ENCODE measurements at regions not wholly inside any gene's neighbourhood (a gene's known extent, or its start where the extent isn't known, plus 50 kb on each side); places are given as distances from the start of the nearest gene placed in this dataset.
"Not testable (repeated sequence)": the region's sequence is repeated elsewhere in the genome, so short reads cannot be mapped to it uniquely, and the experiment has no call there.

- in situ Hi-C loops (cut with MboI; ENCODE audit: low pct_unique_long_range_greater_than_20kb, low sequenced_read_pairs), result no loop called here
- DNase-seq, result no peak
These were observed 181.5 kb downstream of the CWF19L2 start for GRCh38 chr11:107276077-107276476.

DNA sequence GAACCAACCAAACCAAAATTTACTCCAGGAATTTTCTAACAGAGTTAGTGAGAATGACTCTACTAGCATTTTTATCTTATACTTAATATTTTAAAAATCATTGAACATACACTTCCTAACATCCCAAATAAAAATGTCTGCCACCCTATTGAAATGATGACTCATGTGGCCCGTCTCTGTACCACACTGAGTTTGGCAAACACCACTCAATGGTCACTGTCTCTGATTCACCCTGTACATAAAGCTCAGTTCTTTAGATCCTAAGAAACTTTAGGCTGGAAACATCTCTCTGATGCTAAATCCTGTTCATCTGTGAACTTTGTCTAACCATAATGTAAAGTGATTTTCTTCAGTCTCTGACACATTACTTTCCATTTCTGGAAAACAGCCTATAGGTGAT is 182.0 kb downstream of the CWF19L2 start:
- no peak for DNase-seq
- in situ Hi-C loops (cut with MboI; ENCODE audit: low pct_unique_long_range_greater_than_20kb, low sequenced_read_pairs), result no loop called here

GRCh38 chr11:107274138-107274537 is 183.5 kb downstream of the CWF19L2 start:
- no peak for DNase-seq
- in situ Hi-C loops (cut with MboI; ENCODE audit: low pct_unique_long_range_greater_than_20kb, low sequenced_read_pairs), result no loop called here

DNA sequence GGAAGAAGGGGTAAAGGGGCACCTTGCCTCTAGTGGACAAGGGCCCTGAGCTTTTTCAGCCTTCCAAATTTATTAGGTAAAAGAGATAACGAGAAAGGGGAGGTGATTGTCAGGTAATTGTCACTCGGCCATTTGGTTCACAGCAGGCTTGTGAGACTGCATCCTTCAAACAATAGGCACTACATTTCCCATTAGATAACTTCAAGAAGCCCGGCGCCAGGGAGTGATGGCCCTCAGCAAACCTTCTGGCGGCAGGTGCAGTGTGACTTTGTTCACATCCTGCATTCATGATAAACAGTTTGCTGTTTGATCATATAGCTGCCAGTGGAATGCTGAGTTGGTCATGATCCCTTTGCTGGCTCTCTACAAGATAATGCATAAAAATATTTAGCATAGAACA is 185.1 kb downstream of the CWF19L2 start:
- in situ Hi-C loops (cut with MboI; ENCODE audit: low pct_unique_long_range_greater_than_20kb, low sequenced_read_pairs), result no loop called here

GRCh38 chr11:107271425-107271824 is 186.2 kb downstream of the CWF19L2 start:
- in situ Hi-C loops (cut with MboI; ENCODE audit: low pct_unique_long_range_greater_than_20kb, low sequenced_read_pairs), result no loop called here
- DNase-seq, result no peak

More for the DNA sequence above, 185.1 kb downstream of the CWF19L2 start:
- no peak for DNase-seq

DNA sequence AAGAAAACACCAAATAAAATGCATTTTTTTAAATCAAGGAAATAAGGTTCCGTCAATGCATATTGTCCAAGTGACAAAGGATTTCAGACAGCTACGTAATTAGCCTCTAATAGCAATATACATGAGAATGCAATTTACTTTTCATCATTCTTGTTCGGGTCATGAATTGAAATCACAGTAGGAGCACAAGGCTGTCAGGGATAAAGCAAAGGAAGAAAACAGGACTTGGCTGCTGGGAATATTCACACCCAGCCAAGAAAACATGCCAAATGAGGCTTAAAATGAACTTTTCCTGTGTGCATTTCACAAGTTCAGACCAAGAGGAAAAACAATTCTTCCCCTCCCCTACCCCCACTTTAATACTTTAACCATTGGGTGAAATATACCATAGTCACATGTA is 188.6 kb downstream of the CWF19L2 start:
- DNase-seq, result no peak
- in situ Hi-C loops (cut with MboI; ENCODE audit: low pct_unique_long_range_greater_than_20kb, low sequenced_read_pairs), result no loop called here

DNA sequence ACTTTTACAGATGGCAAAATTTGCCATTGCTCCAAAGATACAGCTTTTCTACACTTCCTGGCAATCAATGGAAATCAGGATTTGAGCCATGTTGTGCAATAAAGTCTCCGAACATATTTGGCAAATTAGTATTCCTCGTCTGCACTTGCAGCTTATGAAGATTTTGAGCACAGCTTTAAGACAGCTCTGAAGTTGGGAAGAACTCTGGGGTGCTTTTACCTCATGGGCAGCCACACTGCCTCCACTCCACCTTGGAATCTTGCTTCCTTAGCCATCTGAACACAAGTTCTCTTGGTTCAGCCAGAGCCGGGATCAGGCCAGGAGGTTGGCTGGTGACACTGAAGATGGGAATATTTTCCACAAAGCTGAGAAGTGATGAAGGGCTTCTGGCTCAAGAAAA is 191.2 kb downstream of the CWF19L2 start:
- in situ Hi-C loops (cut with MboI; ENCODE audit: low pct_unique_long_range_greater_than_20kb, low sequenced_read_pairs), result no loop called here
- DNase-seq, result no peak

DNA sequence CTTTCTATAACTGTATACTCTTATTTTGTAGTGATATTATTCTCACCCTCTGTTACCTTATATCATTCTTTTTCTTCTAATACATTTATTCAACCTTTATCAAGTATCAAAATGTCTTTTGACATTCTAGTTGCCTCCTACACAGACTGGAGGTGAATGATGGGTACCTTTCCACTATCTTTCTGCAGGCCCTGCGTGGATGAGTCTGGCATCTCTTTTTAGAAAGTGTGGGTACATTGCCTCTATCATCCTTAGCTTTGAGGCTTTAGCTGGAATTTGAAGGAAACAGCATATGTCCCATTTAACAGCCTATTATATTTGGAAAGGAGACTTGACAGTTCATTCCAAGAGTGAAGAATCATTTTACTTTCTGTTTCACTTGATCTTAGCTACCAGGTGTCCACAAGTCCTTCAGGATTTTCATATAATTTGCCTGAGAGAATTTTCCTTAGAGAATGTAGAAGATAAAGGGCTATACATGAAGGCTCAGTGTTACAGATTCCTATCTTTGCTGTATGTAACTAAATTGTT is 192.0 kb downstream of the CWF19L2 start:
- in situ Hi-C loops (cut with MboI; ENCODE audit: low pct_unique_long_range_greater_than_20kb, low sequenced_read_pairs), result no loop called here
- DNase-seq, result no peak

DNA sequence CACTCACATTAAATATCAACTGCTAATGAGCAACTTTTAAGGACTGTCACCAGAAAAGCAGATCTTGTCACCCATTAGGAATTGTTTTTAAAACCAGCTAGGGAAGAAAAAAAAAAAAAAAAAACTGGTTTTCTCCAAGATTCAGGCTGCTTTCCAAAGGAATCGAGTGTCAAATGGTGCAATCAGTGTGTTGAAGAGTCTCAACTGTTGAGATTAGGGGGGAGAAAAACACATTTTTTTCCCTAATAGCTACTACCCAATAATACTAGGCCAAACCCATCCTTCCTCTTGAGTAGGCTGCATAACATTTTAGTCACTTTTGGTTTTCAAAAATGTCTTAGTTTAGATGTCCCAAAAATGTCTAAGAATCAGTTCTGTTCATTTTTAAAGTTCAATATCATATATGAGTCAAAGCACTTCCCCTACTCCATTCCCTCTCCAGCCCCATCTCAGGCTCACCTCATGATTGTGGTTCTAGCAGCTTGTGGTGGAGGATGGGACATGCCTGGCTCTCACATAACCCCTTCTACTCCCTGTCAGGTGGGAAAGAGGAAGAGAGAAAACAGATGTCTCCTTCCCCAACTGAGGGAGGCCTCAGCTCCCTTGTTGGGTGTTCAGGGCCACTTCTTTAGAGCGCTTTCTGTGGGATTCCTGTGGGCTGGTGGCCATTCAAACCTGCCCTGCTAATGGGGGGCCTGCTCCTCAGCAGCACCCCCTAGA is 193.6 kb downstream of the CWF19L2 start:
- DNase-seq, result peak; percentile 25
- in situ Hi-C loops (cut with MboI; ENCODE audit: low pct_unique_long_range_greater_than_20kb, low sequenced_read_pairs), result no loop called here

- DNase-seq, result no peak
- in situ Hi-C loops (cut with MboI; ENCODE audit: low pct_unique_long_range_greater_than_20kb, low sequenced_read_pairs), result no loop called here
These were observed 197.8 kb downstream of the CWF19L2 start for GRCh38 chr11:107259811-107260221.

GRCh38 chr11:107257710-107258109 is 199.9 kb downstream of the CWF19L2 start:
- in situ Hi-C loops (cut with MboI; ENCODE audit: low pct_unique_long_range_greater_than_20kb, low sequenced_read_pairs), result no loop called here
- no peak for DNase-seq

DNA sequence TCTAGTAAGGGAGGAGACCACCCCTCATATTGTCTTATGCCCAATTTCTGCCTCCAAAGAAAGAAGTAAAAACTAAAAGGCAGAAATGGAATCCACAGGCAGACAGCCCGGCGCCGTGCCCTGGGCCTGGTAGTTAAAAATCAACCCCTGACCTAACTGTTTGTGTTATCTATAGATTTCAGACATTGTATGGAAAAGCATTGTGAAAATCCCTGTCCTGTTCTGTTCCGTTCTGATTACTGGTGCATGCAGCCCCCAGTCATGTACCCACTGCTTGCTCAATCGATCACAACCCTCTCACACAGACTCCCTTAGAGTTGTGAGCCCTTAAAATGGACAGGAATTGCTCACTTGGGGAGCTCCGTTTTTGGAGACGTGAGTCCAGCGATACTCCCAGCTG is 204.0 kb downstream of the CWF19L2 start:
- in situ Hi-C loops (cut with MboI; ENCODE audit: low pct_unique_long_range_greater_than_20kb, low sequenced_read_pairs); DNase-seq: not testable (repeated sequence)

- DNase-seq, result no peak
- in situ Hi-C loops (cut with MboI; ENCODE audit: low pct_unique_long_range_greater_than_20kb, low sequenced_read_pairs), result no loop called here
These were observed 205.0 kb downstream of the CWF19L2 start for GRCh38 chr11:107252429-107253161.

GRCh38 chr11:107251298-107251697 is 206.3 kb downstream of the CWF19L2 start:
- in situ Hi-C loops (cut with MboI; ENCODE audit: low pct_unique_long_range_greater_than_20kb, low sequenced_read_pairs), result no loop called here
- DNase-seq, result no peak

DNA sequence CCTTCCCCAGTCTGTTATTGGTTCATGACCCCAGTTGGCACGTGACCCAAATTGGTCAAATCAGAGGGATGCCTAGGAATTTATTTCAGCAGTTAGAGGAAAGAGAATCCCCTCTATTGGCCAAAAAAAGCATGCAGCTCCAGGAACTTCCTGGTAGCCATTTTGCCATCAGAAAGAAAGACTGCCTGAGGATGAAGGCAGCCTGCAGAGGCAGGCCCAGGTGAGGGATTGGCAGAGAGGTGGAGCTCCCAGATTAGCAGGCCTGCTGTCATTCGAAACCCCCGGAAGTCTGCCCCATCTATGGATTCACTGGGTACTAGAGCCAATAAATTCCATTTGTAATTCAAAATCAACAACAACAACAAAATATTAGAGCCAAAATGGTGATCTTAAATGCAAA is 207.6 kb downstream of the CWF19L2 start:
- in situ Hi-C loops (cut with MboI; ENCODE audit: low pct_unique_long_range_greater_than_20kb, low sequenced_read_pairs), result no loop called here
- DNase-seq, result no peak

DNA sequence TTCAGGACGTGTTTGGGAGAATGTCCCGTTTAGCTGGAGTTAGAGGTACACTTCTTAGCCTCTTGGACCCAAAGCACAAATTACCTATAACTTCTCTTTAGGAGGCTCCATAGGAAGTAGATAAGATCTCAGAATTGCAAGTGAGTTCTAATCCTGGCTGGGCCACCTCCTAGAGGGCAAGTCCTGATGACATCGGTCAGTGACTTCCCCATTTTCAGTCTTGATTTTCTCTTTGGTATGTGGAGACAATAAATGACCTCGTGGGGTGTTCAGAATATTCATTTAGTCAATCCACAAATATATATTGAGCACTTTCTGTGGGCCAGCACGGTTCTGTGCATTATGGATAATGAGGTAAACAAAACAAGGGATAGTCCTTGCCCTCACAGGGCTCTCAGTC is 208.6 kb downstream of the CWF19L2 start:
- in situ Hi-C loops (cut with MboI; ENCODE audit: low pct_unique_long_range_greater_than_20kb, low sequenced_read_pairs), result no loop called here
- peak; percentile 0 for DNase-seq

GRCh38 chr11:107247167-107247861 is 210.3 kb downstream of the CWF19L2 start:
- in situ Hi-C loops (cut with MboI; ENCODE audit: low pct_unique_long_range_greater_than_20kb, low sequenced_read_pairs), result no loop called here
- no peak for DNase-seq

GRCh38 chr11:107243929-107244328 is 213.7 kb downstream of the CWF19L2 start:
- in situ Hi-C loops (cut with MboI; ENCODE audit: low pct_unique_long_range_greater_than_20kb, low sequenced_read_pairs), result no loop called here
- DNase-seq, result no peak

- in situ Hi-C loops (cut with MboI; ENCODE audit: low pct_unique_long_range_greater_than_20kb, low sequenced_read_pairs), result no loop called here
- no peak for DNase-seq
These were observed 214.2 kb upstream of the GUCY1A2 start for GRCh38 chr11:107232451-107232850.

GRCh38 chr11:107224836-107225235 is 206.6 kb upstream of the GUCY1A2 start:
- in situ Hi-C loops (cut with MboI; ENCODE audit: low pct_unique_long_range_greater_than_20kb, low sequenced_read_pairs), result no loop called here
- DNase-seq, result no peak
